ENCODE measurements at regions not wholly inside any gene's neighbourhood (a gene's known extent, or its start where the extent isn't known, plus 50 kb on each side); places are given as distances from the start of the nearest gene placed in this dataset.

GRCh38 chr1:221150996-221151395 lies 271.8 kb downstream of the HLX start:
- TF ChIP-seq CTCF (IDR thresholded peaks at IDR 0.05) = no peak
- intact Hi-C loops (cut with DNase I) = no loop called here
- Histone ChIP-seq H3K27ac (no peak overlapping the region), H3K36me3 (no peaks in the 10 kb centered on the region), H3K9me3 (no peaks in the 10 kb centered on the region), H3K4me3 (no peak overlapping the region), H3K27me3 (no peaks in the 10 kb centered on the region), H3K9ac (ENCODE audit: low read depth in 2 of 2, low read length in 2 of 2) (no peak overlapping the region), H3K4me1 (no peaks in the 10 kb centered on the region)
- DNase-seq = no peak

GRCh38 chr1:221154932-221155331 lies 275.7 kb downstream of the HLX start:
- H3K27me3 ChIP-seq = no peaks in the 10 kb centered on the region
- no peak for DNase-seq
- intact Hi-C loops (cut with DNase I) = no loop called here
- no peaks in the 10 kb centered on the region for H3K4me1 ChIP-seq
- H3K9me3 ChIP-seq = no peaks in the 10 kb centered on the region
- no peak overlapping the region for H3K27ac ChIP-seq
- no peak overlapping the region for H3K4me3 ChIP-seq
- no peak for TF ChIP-seq CTCF (IDR thresholded peaks at IDR 0.05)
- H3K9ac ChIP-seq (ENCODE audit: low read depth in 2 of 2, low read length in 2 of 2) = no peak overlapping the region
- H3K36me3 ChIP-seq = no peaks in the 10 kb centered on the region

- H3K4me3 ChIP-seq = no peak overlapping the region
- H3K9me3 ChIP-seq = no peaks in the 10 kb centered on the region
- no peak for TF ChIP-seq CTCF (IDR thresholded peaks at IDR 0.05)
- intact Hi-C loops (cut with DNase I) = no loop called here
- H3K9ac ChIP-seq (ENCODE audit: low read depth in 2 of 2, low read length in 2 of 2) = no peak overlapping the region
- H3K36me3 ChIP-seq = no peaks in the 10 kb centered on the region
- no peaks in the 10 kb centered on the region for H3K27me3 ChIP-seq
- no peaks in the 10 kb centered on the region for H3K4me1 ChIP-seq
- H3K27ac ChIP-seq = no peak overlapping the region
- DNase-seq = no peak
These were observed 278.0 kb downstream of the HLX start for GRCh38 chr1:221157026-221157761.

GRCh38 chr1:221159608-221160007 lies 280.4 kb downstream of the HLX start:
- no peak overlapping the region for H3K9ac ChIP-seq (ENCODE audit: low read depth in 2 of 2, low read length in 2 of 2)
- intact Hi-C loops (cut with DNase I) = no loop called here
- no peak for DNase-seq
- no peaks in the 10 kb centered on the region for H3K9me3 ChIP-seq
- TF ChIP-seq CTCF (IDR thresholded peaks at IDR 0.05) = no peak
- no peaks in the 10 kb centered on the region for H3K36me3 ChIP-seq
- H3K4me3 ChIP-seq = no peak overlapping the region
- H3K4me1 ChIP-seq = no peaks in the 10 kb centered on the region
- H3K27me3 ChIP-seq = no peaks in the 10 kb centered on the region
- no peak overlapping the region for H3K27ac ChIP-seq

- no peaks in the 10 kb centered on the region for H3K27me3 ChIP-seq
- no peak for DNase-seq
These were observed 282.4 kb downstream of the HLX start for GRCh38 chr1:221161571-221162041.

More at GRCh38 chr1:221161571-221162041, 282.4 kb downstream of the HLX start:
- H3K4me3 ChIP-seq = no peak overlapping the region
- no peaks in the 10 kb centered on the region for H3K9me3 ChIP-seq
- no peak overlapping the region for H3K27ac ChIP-seq
- H3K36me3 ChIP-seq = no peaks in the 10 kb centered on the region
- H3K9ac ChIP-seq (ENCODE audit: low read depth in 2 of 2, low read length in 2 of 2) = no peak overlapping the region
- TF ChIP-seq CTCF (IDR thresholded peaks at IDR 0.05) = no peak
- intact Hi-C loops (cut with DNase I) = no loop called here
- H3K4me1 ChIP-seq = no peaks in the 10 kb centered on the region
